SU-DHL-6 (cell line): ENCODE measurements at regions not wholly inside any gene's neighbourhood (a gene's known extent, or its start where the extent isn't known, plus 50 kb on each side); places are given as distances from the start of the nearest gene placed in this dataset.

ENCODE experiments used
- EZH2phosphoT487 ChIP-seq: fragments of 200-600 bp; sonication (generic), shearing (Covaris generic); conservative IDR thresholded peaks from 2 replicates; pipeline ENCODE4 v1.6.1; 2018; ENCODE audit warnings: mild to moderate bottlenecking, antibody characterized with exemption, low read length, moderate library complexity, mixed read lengths
- TF ChIP-seq, protein P1 (sequence below): fragments of 200-600 bp; sonication (generic); IDR thresholded peaks from one replicate; pipeline ENCODE4 v1.5.1; 2017; ENCODE audit warnings: antibody characterized with exemption, mild to moderate bottlenecking, low read length, moderate library complexity; ENCODE audit not compliant: insufficient read depth, poor library complexity, severe bottlenecking

DNA sequence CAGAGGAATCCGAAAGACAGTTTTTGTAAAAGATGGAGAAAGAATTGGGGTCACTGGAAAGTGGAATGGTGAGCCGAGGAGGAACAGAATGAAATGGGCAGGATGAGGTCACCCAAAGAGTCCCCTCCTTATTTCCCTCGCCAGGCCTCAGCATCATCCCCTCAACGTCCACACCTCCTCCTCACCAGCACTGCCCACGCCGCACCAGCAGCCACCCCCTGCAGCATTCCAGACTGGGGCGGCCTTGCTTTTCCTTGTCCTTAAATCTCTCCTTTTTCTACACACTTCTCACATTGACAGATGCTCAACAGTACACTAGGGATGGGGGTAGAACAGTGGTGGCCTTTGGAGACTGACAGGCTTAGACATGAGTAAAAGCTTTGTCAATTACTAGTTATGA, 363.1 kb upstream of the NOX3 start:
- TF ChIP-seq, protein P1, sequence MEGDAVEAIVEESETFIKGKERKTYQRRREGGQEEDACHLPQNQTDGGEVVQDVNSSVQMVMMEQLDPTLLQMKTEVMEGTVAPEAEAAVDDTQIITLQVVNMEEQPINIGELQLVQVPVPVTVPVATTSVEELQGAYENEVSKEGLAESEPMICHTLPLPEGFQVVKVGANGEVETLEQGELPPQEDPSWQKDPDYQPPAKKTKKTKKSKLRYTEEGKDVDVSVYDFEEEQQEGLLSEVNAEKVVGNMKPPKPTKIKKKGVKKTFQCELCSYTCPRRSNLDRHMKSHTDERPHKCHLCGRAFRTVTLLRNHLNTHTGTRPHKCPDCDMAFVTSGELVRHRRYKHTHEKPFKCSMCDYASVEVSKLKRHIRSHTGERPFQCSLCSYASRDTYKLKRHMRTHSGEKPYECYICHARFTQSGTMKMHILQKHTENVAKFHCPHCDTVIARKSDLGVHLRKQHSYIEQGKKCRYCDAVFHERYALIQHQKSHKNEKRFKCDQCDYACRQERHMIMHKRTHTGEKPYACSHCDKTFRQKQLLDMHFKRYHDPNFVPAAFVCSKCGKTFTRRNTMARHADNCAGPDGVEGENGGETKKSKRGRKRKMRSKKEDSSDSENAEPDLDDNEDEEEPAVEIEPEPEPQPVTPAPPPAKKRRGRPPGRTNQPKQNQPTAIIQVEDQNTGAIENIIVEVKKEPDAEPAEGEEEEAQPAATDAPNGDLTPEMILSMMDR = no peak
- TF ChIP-seq EZH2phosphoT487 = no peak
